GM10266 (cell line): ENCODE measurements at regions not wholly inside any gene's neighbourhood (a gene's known extent, or its start where the extent isn't known, plus 50 kb on each side); places are given as distances from the start of the nearest gene placed in this dataset.

Experiments used
- DNase-seq: peaks from one replicate; pipeline ENCODE4 v3.0.0; 2012; ENCODE audit errors: extremely low spot score
- TF ChIP-seq, protein P1 (sequence below): IDR thresholded peaks from 2 replicates; pipeline ENCODE4 v1.5.1; 2012; ENCODE audit warnings: mild to moderate bottlenecking, low read depth; ENCODE audit not compliant: control insufficient read depth, insufficient read depth; ENCODE audit errors: missing control alignments

DNA sequence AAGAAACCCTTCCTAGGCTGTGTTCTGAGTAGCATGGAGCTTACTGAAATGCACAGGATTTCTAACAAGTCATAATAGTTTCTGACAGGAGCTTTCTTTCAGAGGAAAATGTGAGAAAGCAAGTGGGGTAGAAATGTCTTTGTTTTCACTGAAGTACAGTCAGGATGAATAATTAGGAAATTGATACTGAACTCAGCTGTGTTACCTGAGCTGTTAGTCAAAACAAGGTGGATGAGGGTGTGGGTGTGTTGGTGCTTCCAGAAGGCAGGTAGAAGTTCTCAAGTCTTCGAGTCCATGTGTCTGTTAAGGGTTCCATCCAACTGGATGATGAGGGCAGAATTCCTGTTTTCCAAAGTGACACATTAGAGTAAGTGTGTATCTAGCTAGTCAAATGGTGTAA, 122.4 kb downstream of the BASP1 start:
- TF ChIP-seq, protein P1, sequence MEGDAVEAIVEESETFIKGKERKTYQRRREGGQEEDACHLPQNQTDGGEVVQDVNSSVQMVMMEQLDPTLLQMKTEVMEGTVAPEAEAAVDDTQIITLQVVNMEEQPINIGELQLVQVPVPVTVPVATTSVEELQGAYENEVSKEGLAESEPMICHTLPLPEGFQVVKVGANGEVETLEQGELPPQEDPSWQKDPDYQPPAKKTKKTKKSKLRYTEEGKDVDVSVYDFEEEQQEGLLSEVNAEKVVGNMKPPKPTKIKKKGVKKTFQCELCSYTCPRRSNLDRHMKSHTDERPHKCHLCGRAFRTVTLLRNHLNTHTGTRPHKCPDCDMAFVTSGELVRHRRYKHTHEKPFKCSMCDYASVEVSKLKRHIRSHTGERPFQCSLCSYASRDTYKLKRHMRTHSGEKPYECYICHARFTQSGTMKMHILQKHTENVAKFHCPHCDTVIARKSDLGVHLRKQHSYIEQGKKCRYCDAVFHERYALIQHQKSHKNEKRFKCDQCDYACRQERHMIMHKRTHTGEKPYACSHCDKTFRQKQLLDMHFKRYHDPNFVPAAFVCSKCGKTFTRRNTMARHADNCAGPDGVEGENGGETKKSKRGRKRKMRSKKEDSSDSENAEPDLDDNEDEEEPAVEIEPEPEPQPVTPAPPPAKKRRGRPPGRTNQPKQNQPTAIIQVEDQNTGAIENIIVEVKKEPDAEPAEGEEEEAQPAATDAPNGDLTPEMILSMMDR = no peak
- no peak for DNase-seq

DNA sequence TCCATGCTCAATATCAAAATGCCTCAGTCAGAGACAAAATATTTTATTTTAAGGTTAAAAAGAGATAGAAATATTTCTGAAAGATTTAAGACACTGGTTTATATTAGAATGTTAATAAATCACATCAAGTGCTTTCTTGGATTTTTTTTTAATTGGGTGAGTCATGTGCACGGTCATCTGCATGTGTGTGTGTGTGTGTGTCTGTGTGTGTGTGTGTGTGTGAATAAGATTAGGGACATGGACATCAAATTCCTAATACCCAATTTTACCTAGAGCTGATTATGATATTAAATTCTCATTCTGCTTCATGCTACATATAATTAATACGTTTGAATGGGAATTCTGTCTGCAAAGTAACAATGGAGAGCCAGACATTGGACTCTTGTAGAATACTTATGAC, 122.9 kb downstream of the BASP1 start:
- TF ChIP-seq, protein P1 = no peak
- DNase-seq = no peak

DNA sequence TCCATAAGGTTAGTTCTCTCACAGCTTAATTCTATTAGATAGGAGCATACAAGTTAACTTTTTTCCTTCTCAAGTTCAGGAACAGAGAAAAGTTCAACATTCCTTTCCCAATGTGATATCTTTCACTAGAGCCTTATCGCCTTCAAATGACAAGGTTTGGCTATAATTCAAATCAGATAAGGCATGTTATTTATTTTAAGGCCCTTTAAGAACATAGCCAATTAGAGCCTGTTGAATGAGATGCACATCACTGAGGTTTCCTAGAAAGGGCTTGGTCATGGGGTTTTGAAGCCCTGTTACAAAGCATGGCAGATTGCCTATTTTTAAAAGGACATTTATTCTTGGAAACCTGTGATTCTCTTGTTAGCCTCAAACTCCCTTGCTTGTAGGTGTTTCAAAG, 123.4 kb downstream of the BASP1 start:
- no peak for DNase-seq
- TF ChIP-seq, protein P1 = no peak

DNA sequence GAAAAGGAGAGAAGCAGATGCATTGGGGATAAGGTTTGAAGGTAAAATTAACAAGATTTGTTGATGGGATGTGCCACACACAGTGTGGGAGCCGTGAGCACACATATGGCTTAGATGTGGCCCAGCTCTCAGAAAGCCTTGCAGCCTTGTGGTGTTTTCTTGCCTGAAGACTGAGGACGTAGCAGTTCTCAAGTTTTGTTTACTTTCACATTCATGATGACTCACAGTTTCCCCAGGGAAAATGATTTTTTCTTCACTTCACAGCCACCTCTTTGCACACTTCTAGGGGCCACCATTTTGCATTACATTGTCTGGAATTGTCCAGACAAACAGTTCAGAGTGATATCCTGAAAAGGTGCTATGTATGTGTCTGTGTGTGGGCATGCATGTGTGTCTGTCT, 126.2 kb downstream of the BASP1 start:
- TF ChIP-seq, protein P1 = no peak
- DNase-seq = peak; percentile 49

DNA sequence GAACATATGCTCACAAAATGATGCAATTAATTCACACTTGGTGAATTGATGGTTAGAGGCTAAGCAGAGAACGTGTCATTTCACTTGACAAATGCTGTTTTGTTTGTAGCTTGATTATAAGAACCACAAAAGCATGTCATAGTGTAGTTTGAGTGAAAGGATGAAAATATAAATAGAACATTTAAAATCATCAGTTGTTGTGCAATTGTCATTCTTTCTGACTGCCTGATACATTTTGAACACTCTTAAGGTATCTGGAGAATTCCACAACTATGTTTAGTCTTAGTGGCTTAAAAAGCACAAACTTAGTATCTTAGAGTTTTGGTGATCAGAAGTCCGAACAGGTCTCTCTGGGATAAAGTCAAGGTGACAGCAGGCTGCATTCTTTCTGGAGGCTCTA, 129.4 kb downstream of the BASP1 start:
- no peak for DNase-seq

DNA sequence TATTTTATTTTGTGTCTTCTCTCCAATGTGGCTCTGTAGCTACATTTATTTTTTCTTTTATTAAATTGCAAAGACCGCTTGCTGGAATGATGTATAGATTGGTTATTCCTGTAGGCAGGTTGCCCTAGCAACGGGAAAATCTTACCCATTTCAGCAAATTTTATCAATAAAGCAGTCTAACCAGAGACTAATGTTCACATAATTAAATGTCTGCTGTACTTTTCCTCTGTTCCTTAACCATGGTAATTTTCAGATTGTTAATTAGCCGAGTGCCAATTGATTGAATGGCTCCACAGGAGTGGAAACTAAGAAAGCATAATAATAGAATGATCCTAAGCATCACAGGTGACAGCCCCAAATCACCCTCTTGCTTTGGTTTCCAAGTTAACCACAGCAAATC, 134.8 kb downstream of the BASP1 start:
- no peak for DNase-seq
- TF ChIP-seq, protein P1 = no peak

More for the DNA sequence above, 129.4 kb downstream of the BASP1 start:
- TF ChIP-seq, protein P1 = no peak

DNA sequence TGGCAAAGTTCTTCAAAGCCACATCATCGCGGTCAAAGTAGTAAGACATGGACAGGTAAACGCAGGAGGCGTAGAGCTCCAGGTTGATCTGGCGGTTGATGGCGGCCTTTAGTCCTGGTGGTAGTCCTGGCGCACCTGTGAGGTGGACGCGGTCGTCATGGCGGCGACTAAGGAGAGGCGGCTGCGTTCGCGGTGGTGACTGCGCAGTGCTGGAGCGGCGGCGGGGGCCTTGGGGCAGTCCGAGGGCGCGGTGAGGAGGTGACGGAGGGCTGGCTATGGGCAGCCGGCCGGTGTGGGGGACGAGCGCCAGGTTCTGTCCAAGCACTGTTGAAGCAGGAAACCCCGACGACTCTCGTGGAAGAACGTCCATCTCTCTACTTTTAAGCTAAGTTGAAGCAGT, 136.8 kb downstream of the BASP1 start:
- no peak for DNase-seq
- TF ChIP-seq, protein P1 = no peak
